GM21390 (cell line): ENCODE measurements at regions not wholly inside any gene's neighbourhood (a gene's known extent, or its start where the extent isn't known, plus 50 kb on each side); places are given as distances from the start of the nearest gene placed in this dataset.

Experiments used
- ATAC-seq: cut with Tn5 transposase; IDR thresholded peaks from one replicate; pipeline ENCODE4 v1.9.1; 2021; ENCODE audit not compliant: unreplicated experiment

GRCh38 chr9:19513671-19514275, 105.0 kb downstream of the ACER2 start:
- no peak for ATAC-seq

GRCh38 chr9:19512103-19512832, 103.5 kb downstream of the ACER2 start:
- ATAC-seq, result no peak

DNA sequence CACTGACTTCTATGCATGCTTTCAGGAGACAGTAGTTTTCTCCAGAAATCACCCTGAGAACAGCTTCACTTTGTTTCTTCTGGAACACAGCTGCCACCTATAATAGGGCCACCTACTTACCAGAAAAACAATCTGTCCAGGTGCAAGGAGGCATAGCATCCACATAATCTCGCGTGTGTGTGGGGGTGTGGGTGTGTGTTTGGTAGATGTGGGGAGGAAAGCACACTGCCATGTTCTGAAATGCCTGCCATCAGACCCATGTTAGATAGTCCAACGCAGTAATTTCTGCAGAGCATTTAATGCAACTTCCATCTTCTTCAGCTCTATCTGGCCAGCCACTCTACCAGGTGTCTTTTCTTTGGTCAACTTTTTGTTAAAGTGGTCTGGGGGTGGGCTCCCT, 102.9 kb downstream of the ACER2 start:
- ATAC-seq, result no peak

GRCh38 chr9:19510907-19511306, 102.1 kb downstream of the ACER2 start:
- no peak for ATAC-seq
